ENCODE measurements at regions not wholly inside any gene's neighbourhood (a gene's known extent, or its start where the extent isn't known, plus 50 kb on each side); places are given as distances from the start of the nearest gene placed in this dataset.

DNA sequence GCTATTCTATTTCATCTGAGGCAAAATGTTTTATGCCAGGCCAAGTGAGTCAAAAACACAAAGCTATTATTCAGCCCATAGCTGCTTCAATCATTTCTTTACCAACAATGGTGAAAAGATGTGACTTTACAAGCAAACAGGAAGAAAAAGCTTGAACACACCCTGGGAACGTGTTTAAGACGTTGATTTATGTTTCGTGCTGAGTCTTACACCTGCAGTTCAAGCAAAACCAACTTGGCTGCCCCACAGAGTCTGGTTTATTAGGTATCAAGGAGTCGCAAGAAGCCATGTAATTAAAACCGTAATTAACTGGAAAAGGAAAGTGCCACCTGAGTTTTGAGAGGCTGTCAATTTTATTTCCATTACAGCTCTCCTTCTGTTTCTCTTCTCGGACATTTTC is 295.5 kb downstream of the MEIS1 start:
- H3K18ac ChIP-seq (ENCODE audit: low read length), result no peak overlapping the region
- H2AK5ac ChIP-seq (ENCODE audit: low read length), result no peak overlapping the region
- DNase-seq, result no peak
- no peaks in the 10 kb centered on the region for H3K79me1 ChIP-seq (ENCODE audit: low read length)
- WGBS (ENCODE audit: extremely low coverage, insufficient coverage, insufficient read length), result no CpG with 5 or more reads among the region's 6 CpGs
- H3K4me3 ChIP-seq (ENCODE audit: low read depth, low read length), result no peak overlapping the region
- H3K14ac ChIP-seq (ENCODE audit: low read length), result no peak overlapping the region
- no peak overlapping the region for H4K12ac ChIP-seq (ENCODE audit: low read depth, low read length)
- no peaks in the 10 kb centered on the region for H3K4me1 ChIP-seq (ENCODE audit: control insufficient read depth in 1 of 2, insufficient read depth in 2 of 2, low read length in 2 of 2)
- no peaks in the 10 kb centered on the region for H3K9me3 ChIP-seq (ENCODE audit: insufficient read depth, low read depth, low read length)
- H2BK12ac ChIP-seq (ENCODE audit: low read length), result no peak overlapping the region
- no peaks in the 10 kb centered on the region for H3K27me3 ChIP-seq (ENCODE audit: insufficient read depth, low read length)
- H3K23ac ChIP-seq (ENCODE audit: low read length), result no peak overlapping the region
- H3K27ac ChIP-seq (ENCODE audit: low read depth, low read length), result no peak overlapping the region
- H3K9ac ChIP-seq (ENCODE audit: low read length), result no peak overlapping the region
- H2AFZ ChIP-seq (ENCODE audit: insufficient read depth, low read length, poor library complexity), result no peak overlapping the region
- no peak overlapping the region for H3K4me2 ChIP-seq (ENCODE audit: low read length)
- H2BK120ac ChIP-seq (ENCODE audit: insufficient read depth, low read length, poor library complexity), result no peak overlapping the region
- H4K8ac ChIP-seq (ENCODE audit: low read depth, low read length), result no peak overlapping the region
- H3K36me3 ChIP-seq (ENCODE audit: control insufficient read depth in 1 of 2, insufficient read depth in 2 of 2, low read length in 2 of 2), result no peaks in the 10 kb centered on the region
- no peak overlapping the region for H4K91ac ChIP-seq (ENCODE audit: low read depth, low read length)
- H2BK5ac ChIP-seq (ENCODE audit: low read depth, low read length, poor library complexity), result no peak overlapping the region
- H3K79me2 ChIP-seq (ENCODE audit: control insufficient read depth, insufficient read depth, low read length, poor library complexity), result no peaks in the 10 kb centered on the region
- no peak overlapping the region for H3K4ac ChIP-seq (ENCODE audit: low read depth, low read length)

DNA sequence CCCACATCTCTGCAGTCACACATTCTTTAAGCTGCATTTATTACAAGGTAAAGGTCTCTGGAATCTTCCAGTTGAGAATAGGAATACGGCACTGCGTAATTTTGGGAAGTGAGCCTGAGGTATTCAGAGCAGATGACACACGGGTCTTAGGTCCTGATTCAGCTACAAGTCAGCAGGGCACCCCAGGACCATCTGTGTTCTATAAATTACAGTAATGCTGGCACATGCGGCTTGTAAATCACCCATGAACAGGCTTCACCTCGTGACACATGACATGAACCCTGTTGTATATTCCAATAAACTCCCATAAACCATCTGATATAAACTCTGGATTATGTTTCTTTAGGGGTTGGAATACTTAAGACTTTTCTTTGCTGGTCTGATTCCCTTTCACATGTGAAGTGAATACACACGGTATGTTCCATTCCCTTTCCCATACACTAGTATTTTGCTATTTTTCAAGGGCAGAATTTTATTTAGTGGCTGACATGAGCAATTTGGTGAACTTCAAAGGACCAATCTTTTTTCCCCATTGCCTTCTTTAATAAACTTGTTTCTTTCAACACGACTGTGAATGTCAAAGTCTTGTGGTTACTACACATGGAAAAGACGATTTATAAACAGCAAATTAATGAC is 298.6 kb downstream of the MEIS1 start:
- no peak overlapping the region for H3K23ac ChIP-seq (ENCODE audit: low read length)
- H3K9ac ChIP-seq (ENCODE audit: low read length), result no peak overlapping the region
- H2BK120ac ChIP-seq (ENCODE audit: insufficient read depth, low read length, poor library complexity), result no peak overlapping the region
- H2AK5ac ChIP-seq (ENCODE audit: low read length), result no peak overlapping the region
- H2BK12ac ChIP-seq (ENCODE audit: low read length), result no peak overlapping the region
- WGBS (ENCODE audit: extremely low coverage, insufficient coverage, insufficient read length), result no CpG with 5 or more reads among the region's 8 CpGs
- H3K79me1 ChIP-seq (ENCODE audit: low read length), result no peaks in the 10 kb centered on the region
- H4K8ac ChIP-seq (ENCODE audit: low read depth, low read length), result no peak overlapping the region
- no peaks in the 10 kb centered on the region for H3K4me1 ChIP-seq (ENCODE audit: control insufficient read depth in 1 of 2, insufficient read depth in 2 of 2, low read length in 2 of 2)
- no peak overlapping the region for H4K12ac ChIP-seq (ENCODE audit: low read depth, low read length)
- no peak overlapping the region for H3K14ac ChIP-seq (ENCODE audit: low read length)
- no peak overlapping the region for H3K4ac ChIP-seq (ENCODE audit: low read depth, low read length)
- H3K36me3 ChIP-seq (ENCODE audit: control insufficient read depth in 1 of 2, insufficient read depth in 2 of 2, low read length in 2 of 2), result no peaks in the 10 kb centered on the region
- H3K79me2 ChIP-seq (ENCODE audit: control insufficient read depth, insufficient read depth, low read length, poor library complexity), result no peaks in the 10 kb centered on the region
- no peak overlapping the region for H3K4me2 ChIP-seq (ENCODE audit: low read length)
- no peaks in the 10 kb centered on the region for H3K9me3 ChIP-seq (ENCODE audit: insufficient read depth, low read depth, low read length)
- DNase-seq, result no peak
- H3K27me3 ChIP-seq (ENCODE audit: insufficient read depth, low read length), result no peaks in the 10 kb centered on the region
- no peak overlapping the region for H3K27ac ChIP-seq (ENCODE audit: low read depth, low read length)
- H2AFZ ChIP-seq (ENCODE audit: insufficient read depth, low read length, poor library complexity), result no peak overlapping the region
- no peak overlapping the region for H3K18ac ChIP-seq (ENCODE audit: low read length)
- H2BK5ac ChIP-seq (ENCODE audit: low read depth, low read length, poor library complexity), result no peak overlapping the region
- H3K4me3 ChIP-seq (ENCODE audit: low read depth, low read length), result no peak overlapping the region
- H4K91ac ChIP-seq (ENCODE audit: low read depth, low read length), result no peak overlapping the region

DNA sequence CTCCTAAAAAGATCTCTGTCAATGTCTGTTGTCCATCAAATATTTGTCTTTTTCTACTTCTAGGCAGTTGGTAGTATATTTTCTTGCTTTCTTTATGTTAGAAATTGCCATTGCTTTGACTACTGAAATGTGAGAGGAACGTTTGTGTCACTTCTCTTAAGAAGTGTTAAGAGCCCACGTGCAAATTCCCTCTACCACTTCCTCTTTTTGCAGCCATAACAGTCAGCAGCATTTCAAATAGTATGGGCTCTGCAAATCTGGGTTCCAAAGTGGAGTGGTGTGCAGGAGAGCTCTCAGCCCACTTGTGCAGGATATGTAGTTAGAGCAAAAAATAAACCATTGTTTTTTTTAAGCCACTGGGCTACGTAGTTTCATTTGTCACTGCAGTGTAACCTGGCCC is 314.0 kb downstream of the MEIS1 start:
- Histone ChIP-seq H2AFZ (ENCODE audit: insufficient read depth, low read length, poor library complexity) (no peak overlapping the region), H2AK5ac (ENCODE audit: low read length) (no peak overlapping the region), H4K91ac (ENCODE audit: low read depth, low read length) (no peak overlapping the region), H3K4me3 (ENCODE audit: low read depth, low read length) (no peak overlapping the region), H3K14ac (ENCODE audit: low read length) (no peak overlapping the region), H3K79me2 (ENCODE audit: control insufficient read depth, insufficient read depth, low read length, poor library complexity) (no peaks in the 10 kb centered on the region), H3K36me3 (ENCODE audit: control insufficient read depth in 1 of 2, insufficient read depth in 2 of 2, low read length in 2 of 2) (no peaks in the 10 kb centered on the region), H4K8ac (ENCODE audit: low read depth, low read length) (no peak overlapping the region), H3K27ac (ENCODE audit: low read depth, low read length) (no peak overlapping the region), H2BK12ac (ENCODE audit: low read length) (no peak overlapping the region), H3K4ac (ENCODE audit: low read depth, low read length) (no peak overlapping the region), H3K4me2 (ENCODE audit: low read length) (no peak overlapping the region), H2BK120ac (ENCODE audit: insufficient read depth, low read length, poor library complexity) (no peak overlapping the region), H3K9ac (ENCODE audit: low read length) (no peak overlapping the region), H3K9me3 (ENCODE audit: insufficient read depth, low read depth, low read length) (no peaks in the 10 kb centered on the region), H4K12ac (ENCODE audit: low read depth, low read length) (no peak overlapping the region), H3K23ac (ENCODE audit: low read length) (no peak overlapping the region), H2BK5ac (ENCODE audit: low read depth, low read length, poor library complexity) (no peak overlapping the region), H3K79me1 (ENCODE audit: low read length) (no peaks in the 10 kb centered on the region), H3K27me3 (ENCODE audit: insufficient read depth, low read length) (no peaks in the 10 kb centered on the region), H3K18ac (ENCODE audit: low read length) (no peak overlapping the region), H3K4me1 (ENCODE audit: control insufficient read depth in 1 of 2, insufficient read depth in 2 of 2, low read length in 2 of 2) (peaks cover 0 to 3% of the 10 kb centered on the region in 2 experiments)
- no CpG with 5 or more reads among the region's 3 CpGs for WGBS (ENCODE audit: extremely low coverage, insufficient coverage, insufficient read length)
- DNase-seq, result no peak

DNA sequence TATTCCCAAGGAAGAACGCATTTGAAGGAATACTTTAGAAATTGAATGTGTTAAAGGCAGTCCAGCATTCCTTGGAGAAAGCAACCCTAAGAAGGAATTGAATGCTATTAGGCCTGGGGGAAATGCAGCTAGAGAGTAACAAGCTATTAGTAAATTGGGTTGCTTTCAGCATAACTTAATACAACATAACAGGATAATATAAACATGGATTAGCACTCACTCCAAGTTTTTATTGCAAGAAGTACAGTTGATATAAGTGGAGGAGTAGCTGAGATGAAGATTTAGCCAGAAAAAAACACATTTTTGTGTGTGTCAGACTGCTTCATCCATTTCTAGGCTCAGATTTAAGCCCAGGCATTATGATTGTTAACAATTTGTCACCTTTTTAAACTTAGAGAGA is 314.6 kb downstream of the MEIS1 start:
- H4K91ac ChIP-seq (ENCODE audit: low read depth, low read length), result no peak overlapping the region
- H3K4me1 ChIP-seq (ENCODE audit: control insufficient read depth in 1 of 2, insufficient read depth in 2 of 2, low read length in 2 of 2), result peaks cover 0 to 3% of the 10 kb centered on the region in 2 experiments
- no peak overlapping the region for H2AFZ ChIP-seq (ENCODE audit: insufficient read depth, low read length, poor library complexity)
- H3K14ac ChIP-seq (ENCODE audit: low read length), result no peak overlapping the region
- H4K12ac ChIP-seq (ENCODE audit: low read depth, low read length), result no peak overlapping the region
- H2AK5ac ChIP-seq (ENCODE audit: low read length), result no peak overlapping the region
- H3K27me3 ChIP-seq (ENCODE audit: insufficient read depth, low read length), result no peaks in the 10 kb centered on the region
- no peak overlapping the region for H2BK12ac ChIP-seq (ENCODE audit: low read length)
- no peak overlapping the region for H3K18ac ChIP-seq (ENCODE audit: low read length)
- no peak overlapping the region for H3K9ac ChIP-seq (ENCODE audit: low read length)
- H2BK5ac ChIP-seq (ENCODE audit: low read depth, low read length, poor library complexity), result no peak overlapping the region
- WGBS (ENCODE audit: extremely low coverage, insufficient coverage, insufficient read length), result no CpG with 5 or more reads among the region's 1 CpG
- H3K4me3 ChIP-seq (ENCODE audit: low read depth, low read length), result no peak overlapping the region
- H3K4ac ChIP-seq (ENCODE audit: low read depth, low read length), result no peak overlapping the region
- H3K23ac ChIP-seq (ENCODE audit: low read length), result no peak overlapping the region
- H2BK120ac ChIP-seq (ENCODE audit: insufficient read depth, low read length, poor library complexity), result no peak overlapping the region
- no peaks in the 10 kb centered on the region for H3K79me2 ChIP-seq (ENCODE audit: control insufficient read depth, insufficient read depth, low read length, poor library complexity)
- no peak overlapping the region for H3K4me2 ChIP-seq (ENCODE audit: low read length)
- no peaks in the 10 kb centered on the region for H3K79me1 ChIP-seq (ENCODE audit: low read length)
- H3K36me3 ChIP-seq (ENCODE audit: control insufficient read depth in 1 of 2, insufficient read depth in 2 of 2, low read length in 2 of 2), result no peaks in the 10 kb centered on the region
- H3K9me3 ChIP-seq (ENCODE audit: insufficient read depth, low read depth, low read length), result no peaks in the 10 kb centered on the region
- no peak overlapping the region for H3K27ac ChIP-seq (ENCODE audit: low read depth, low read length)
- H4K8ac ChIP-seq (ENCODE audit: low read depth, low read length), result no peak overlapping the region
- DNase-seq, result no peak
